HL-60 (cell line): ENCODE measurements at regions not wholly inside any gene's neighbourhood (a gene's known extent, or its start where the extent isn't known, plus 50 kb on each side); places are given as distances from the start of the nearest gene placed in this dataset.

Source experiments
- GABPA ChIP-seq: IDR thresholded peaks from 2 replicates; pipeline ENCODE4 v1.6.1; 2012; ENCODE audit warnings: low read depth
- TF ChIP-seq, protein P1 (sequence below): IDR thresholded peaks from one replicate; pipeline ENCODE4 v1.5.1; 2011; ENCODE audit warnings: low read length, control low read depth, inconsistent platforms; ENCODE audit not compliant: insufficient read depth

DNA sequence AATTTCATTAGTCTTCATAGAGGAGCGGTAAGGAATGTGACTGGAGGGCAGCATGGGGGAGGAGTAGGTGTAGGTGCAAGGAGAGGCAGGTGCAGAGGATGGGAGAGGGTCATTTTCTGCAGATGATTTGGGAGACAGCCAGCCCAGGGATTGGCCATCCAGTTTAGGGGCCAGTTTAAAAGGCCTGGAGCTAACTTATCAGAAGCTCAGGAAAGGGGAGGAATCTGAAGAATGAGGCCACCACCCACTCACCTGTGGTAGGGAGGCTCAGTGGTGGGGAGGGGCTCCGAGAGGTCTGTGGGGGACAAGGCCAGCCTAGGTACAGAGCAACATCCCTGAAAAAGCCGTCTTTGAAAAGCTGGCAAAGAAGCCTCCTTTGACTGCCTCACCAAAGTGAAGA, 110.8 kb upstream of the TMEM45B start:
- TF ChIP-seq, protein P1, sequence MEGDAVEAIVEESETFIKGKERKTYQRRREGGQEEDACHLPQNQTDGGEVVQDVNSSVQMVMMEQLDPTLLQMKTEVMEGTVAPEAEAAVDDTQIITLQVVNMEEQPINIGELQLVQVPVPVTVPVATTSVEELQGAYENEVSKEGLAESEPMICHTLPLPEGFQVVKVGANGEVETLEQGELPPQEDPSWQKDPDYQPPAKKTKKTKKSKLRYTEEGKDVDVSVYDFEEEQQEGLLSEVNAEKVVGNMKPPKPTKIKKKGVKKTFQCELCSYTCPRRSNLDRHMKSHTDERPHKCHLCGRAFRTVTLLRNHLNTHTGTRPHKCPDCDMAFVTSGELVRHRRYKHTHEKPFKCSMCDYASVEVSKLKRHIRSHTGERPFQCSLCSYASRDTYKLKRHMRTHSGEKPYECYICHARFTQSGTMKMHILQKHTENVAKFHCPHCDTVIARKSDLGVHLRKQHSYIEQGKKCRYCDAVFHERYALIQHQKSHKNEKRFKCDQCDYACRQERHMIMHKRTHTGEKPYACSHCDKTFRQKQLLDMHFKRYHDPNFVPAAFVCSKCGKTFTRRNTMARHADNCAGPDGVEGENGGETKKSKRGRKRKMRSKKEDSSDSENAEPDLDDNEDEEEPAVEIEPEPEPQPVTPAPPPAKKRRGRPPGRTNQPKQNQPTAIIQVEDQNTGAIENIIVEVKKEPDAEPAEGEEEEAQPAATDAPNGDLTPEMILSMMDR = no peak
- no peak for TF ChIP-seq GABPA
